Gastroesophageal sphincter (tissue), 4 donors: ENCODE measurements at regions not wholly inside any gene's neighbourhood (a gene's known extent, or its start where the extent isn't known, plus 50 kb on each side); places are given as distances from the start of the nearest gene placed in this dataset.
"Not testable (repeated sequence)": the region's sequence is repeated elsewhere in the genome, so short reads cannot be mapped to it uniquely, and the experiment has no call there.

Experiments
- ATAC-seq: fragments of 150-250 bp; one replicate; pipeline ENCODE4 v1.9.1; 2016; ENCODE audit warnings: mild to moderate bottlenecking, moderate library complexity
- H3K27ac ChIP-seq, 4 donors: fragments of 200-600 bp; sonication (generic) in 3 of 4; 1 replicate in 3 of 4; 2 replicates in 1 of 4; pipeline ENCODE4 v1.5.1; 2016 to 2019
- H3K27me3 ChIP-seq: fragments of 200-600 bp; sonication (generic); one replicate; pipeline ENCODE4 v1.5.1; 2019
- H3K36me3 ChIP-seq, 2 donors: fragments of 200-600 bp; sonication (generic); one replicate each; pipeline ENCODE4 v1.5.1; 2019; ENCODE audit warnings: control low read depth in 1 of 2
- H3K4me1 ChIP-seq, 3 donors: fragments of 200-600 bp; sonication (generic); 1 replicate in 2 of 3; 2 replicates in 1 of 3; pipeline ENCODE4 v1.5.1; 2016 to 2019; ENCODE audit warnings: control low read depth in 2 of 3
- H3K4me3 ChIP-seq, 2 donors: fragments of 200-600 bp; sonication (generic); one replicate each; pipeline ENCODE4 v1.5.1; 2019; ENCODE audit warnings: mild to moderate bottlenecking in 1 of 2, moderate library complexity in 1 of 2
- H3K9me3 ChIP-seq, 3 donors: fragments of 200-600 bp; sonication (generic); one replicate each; pipeline ENCODE4 v1.5.1; 2017 to 2019; ENCODE audit warnings: control low read depth in 2 of 3
- EP300 ChIP-seq: sonication (generic); formaldehyde crosslinking; IDR thresholded peaks from one replicate; pipeline ENCODE4 v1.6.1; 2017; ENCODE audit warnings: antibody characterized with exemption, mild to moderate bottlenecking
- POLR2A ChIP-seq, 2 donors: fragments of 450-650 bp; IDR thresholded peaks; one replicate each; pipeline ENCODE4 v1.6.1; 2017; ENCODE audit warnings: antibody characterized with exemption in 2 of 2, mild to moderate bottlenecking in 2 of 2, moderate library complexity in 1 of 2
- POLR2AphosphoS5 ChIP-seq: sonication (generic); formaldehyde crosslinking; IDR thresholded peaks from one replicate; pipeline ENCODE4 v1.6.1; 2017; ENCODE audit warnings: antibody characterized with exemption
- whole genome bisulfite sequencing, 2 donors: methylation state at CpG; one replicate each; pipeline ENCODE4 v1.1.5; 2018; ENCODE audit warnings: low coverage in 1 of 2; 5-methylcytosine and 5-hydroxymethylcytosine counted together
- TF ChIP-seq, protein P1 (sequence below), 4 experiments: fragments of 200-600 bp in 2 of 4; fragments of 450-650 bp in 2 of 4; sonication (generic) in 1 of 4; IDR thresholded peaks; one replicate each; pipeline ENCODE4 v1.5.1; 2017 to 2019; ENCODE audit warnings: antibody characterized with exemption in 4 of 4, mild to moderate bottlenecking in 2 of 4, moderate library complexity in 2 of 4

DNA sequence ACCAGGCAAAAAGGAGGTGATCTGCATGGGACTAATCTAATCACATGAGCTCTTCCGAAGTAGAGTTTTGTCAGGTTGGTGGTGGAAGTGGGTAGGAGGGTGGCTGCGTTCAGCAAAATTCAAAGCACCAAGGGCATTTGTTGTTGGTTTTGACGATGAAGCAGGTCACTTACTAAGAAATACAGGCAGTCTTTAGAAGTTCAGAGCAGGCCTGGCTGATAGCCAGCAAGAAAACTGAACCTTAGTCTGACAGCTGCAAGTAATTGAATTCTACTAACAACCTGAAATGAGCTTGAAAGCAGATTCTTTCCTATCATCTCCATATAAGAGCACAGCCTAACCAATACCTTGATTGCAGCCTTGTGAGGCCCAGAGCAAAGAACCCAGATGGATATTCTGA is 505.8 kb downstream of the KLHL13 start:
- Histone ChIP-seq H3K4me3 (no peak overlapping the region), H3K36me3 (no peaks in the 10 kb centered on the region), H3K4me1 (no peaks in the 10 kb centered on the region), H3K27ac (no peak overlapping the region), H3K9me3 (no peaks in the 10 kb centered on the region), H3K27me3 (no peaks in the 10 kb centered on the region)
- no peak for TF ChIP-seq POLR2AphosphoS5
- no peak for TF ChIP-seq EP300
- TF ChIP-seq, protein P1, sequence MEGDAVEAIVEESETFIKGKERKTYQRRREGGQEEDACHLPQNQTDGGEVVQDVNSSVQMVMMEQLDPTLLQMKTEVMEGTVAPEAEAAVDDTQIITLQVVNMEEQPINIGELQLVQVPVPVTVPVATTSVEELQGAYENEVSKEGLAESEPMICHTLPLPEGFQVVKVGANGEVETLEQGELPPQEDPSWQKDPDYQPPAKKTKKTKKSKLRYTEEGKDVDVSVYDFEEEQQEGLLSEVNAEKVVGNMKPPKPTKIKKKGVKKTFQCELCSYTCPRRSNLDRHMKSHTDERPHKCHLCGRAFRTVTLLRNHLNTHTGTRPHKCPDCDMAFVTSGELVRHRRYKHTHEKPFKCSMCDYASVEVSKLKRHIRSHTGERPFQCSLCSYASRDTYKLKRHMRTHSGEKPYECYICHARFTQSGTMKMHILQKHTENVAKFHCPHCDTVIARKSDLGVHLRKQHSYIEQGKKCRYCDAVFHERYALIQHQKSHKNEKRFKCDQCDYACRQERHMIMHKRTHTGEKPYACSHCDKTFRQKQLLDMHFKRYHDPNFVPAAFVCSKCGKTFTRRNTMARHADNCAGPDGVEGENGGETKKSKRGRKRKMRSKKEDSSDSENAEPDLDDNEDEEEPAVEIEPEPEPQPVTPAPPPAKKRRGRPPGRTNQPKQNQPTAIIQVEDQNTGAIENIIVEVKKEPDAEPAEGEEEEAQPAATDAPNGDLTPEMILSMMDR (IDR thresholded peaks at IDR 0.05), result no peak
- no peak for TF ChIP-seq POLR2A (IDR thresholded peaks at IDR 0.05)
- ATAC-seq, result no peak
- WGBS, 2 donors, result 76% methylated on average over 3 of the region's 3 CpGs; no CpG with 5 or more reads in 1 of the 2 donors

GRCh38 chrX:117610049-117610448 is 506.6 kb downstream of the KLHL13 start:
- 53 to 70% methylated on average over 2 to 3 of the region's 3 CpGs for WGBS, 2 donors
- H3K4me1 ChIP-seq, result no peaks in the 10 kb centered on the region

DNA sequence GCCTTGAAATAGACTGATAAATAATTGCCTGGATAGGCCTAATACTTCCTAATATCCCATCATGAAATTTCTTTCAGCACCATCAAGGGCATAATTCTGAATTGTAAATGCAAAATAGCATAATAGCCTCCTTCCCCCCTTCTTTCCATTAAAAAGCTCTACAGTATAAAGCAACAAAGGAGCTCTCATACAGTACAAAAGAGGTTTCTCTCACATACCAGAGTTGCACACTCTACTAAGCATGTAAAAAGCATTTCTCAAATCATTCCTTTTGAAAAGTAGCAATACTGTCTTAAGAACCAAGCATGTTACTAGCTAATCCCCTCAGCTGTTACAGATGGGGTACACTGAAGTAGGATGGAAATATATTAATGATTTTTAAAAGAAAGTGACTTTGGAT is 509.0 kb downstream of the KLHL13 start:
- Histone ChIP-seq H3K4me3 (no peak overlapping the region), H3K27ac (no peak overlapping the region), H3K4me1 (no peaks in the 10 kb centered on the region), H3K36me3 (no peaks in the 10 kb centered on the region), H3K9me3 (no peaks in the 10 kb centered on the region), H3K27me3 (no peaks in the 10 kb centered on the region)
- no peak for ATAC-seq
- no peak for TF ChIP-seq POLR2A (IDR thresholded peaks at IDR 0.05)

More at GRCh38 chrX:117610049-117610448, 506.6 kb downstream of the KLHL13 start:
- Histone ChIP-seq H3K9me3 (no peaks in the 10 kb centered on the region), H3K4me3 (no peak overlapping the region), H3K27ac (no peak overlapping the region), H3K36me3 (no peaks in the 10 kb centered on the region), H3K27me3 (no peaks in the 10 kb centered on the region)
- TF ChIP-seq POLR2AphosphoS5 (no peak), EP300 (no peak), POLR2A (IDR thresholded peaks at IDR 0.05) (no peak)
- TF ChIP-seq, protein P1 (IDR thresholded peaks at IDR 0.05), result no peak
- no peak for ATAC-seq

GRCh38 chrX:117606101-117606500 is 510.5 kb downstream of the KLHL13 start:
- not testable (repeated sequence) for H3K36me3 ChIP-seq, H3K4me3 ChIP-seq, H3K9me3 ChIP-seq, H3K27me3 ChIP-seq, H3K27ac ChIP-seq, H3K4me1 ChIP-seq, ATAC-seq

DNA sequence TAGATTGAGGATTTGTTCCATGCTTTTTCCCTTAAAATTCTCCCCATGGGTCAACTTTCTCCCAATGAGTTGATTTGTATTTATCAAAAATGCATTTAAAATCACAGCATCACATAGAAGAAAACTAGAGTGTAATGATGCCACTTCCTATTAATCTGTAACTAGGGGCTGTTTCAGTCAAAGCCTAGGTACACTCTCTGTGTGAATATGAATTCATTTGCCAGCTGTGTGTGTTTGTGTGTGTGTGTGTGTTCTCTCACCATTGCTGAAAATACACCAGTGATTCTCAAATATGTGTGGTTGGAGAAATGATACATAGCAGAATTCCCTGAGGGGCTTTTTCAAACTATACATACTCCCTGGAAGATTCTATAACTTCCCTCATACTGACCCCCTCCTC is 546.5 kb downstream of the KLHL13 start:
- TF ChIP-seq, protein P1 (IDR thresholded peaks at IDR 0.05), result no peak
- TF ChIP-seq EP300 (no peak), POLR2AphosphoS5 (no peak), POLR2A (IDR thresholded peaks at IDR 0.05) (no peak)

GRCh38 chrX:117568238-117568637 is 548.4 kb downstream of the KLHL13 start:
- TF ChIP-seq EP300 (no peak), POLR2A (IDR thresholded peaks at IDR 0.05) (no peak), POLR2AphosphoS5 (no peak)
- TF ChIP-seq, protein P1 (IDR thresholded peaks at IDR 0.05), result no peak
- peaks cover 0 to 7% (median 0%) of the 10 kb centered on the region in 3 donors for H3K9me3 ChIP-seq
- ATAC-seq, result no peak
- no peaks in the 10 kb centered on the region for H3K4me1 ChIP-seq
- no peaks in the 10 kb centered on the region for H3K27me3 ChIP-seq
- H3K36me3 ChIP-seq, result no peaks in the 10 kb centered on the region
- WGBS, 2 donors, result 58% methylated on average over 1 of the region's 3 CpGs; no CpG with 5 or more reads in 1 of the 2 donors
- no peak overlapping the region for H3K4me3 ChIP-seq
- H3K27ac ChIP-seq, result no peak overlapping the region

More for the DNA sequence above, 546.5 kb downstream of the KLHL13 start:
- H3K9me3 ChIP-seq, result peaks cover 0 to 7% (median 0%) of the 10 kb centered on the region in 3 donors
- H3K27ac ChIP-seq, result no peak overlapping the region
- no peaks in the 10 kb centered on the region for H3K27me3 ChIP-seq
- no peaks in the 10 kb centered on the region for H3K4me1 ChIP-seq
- H3K4me3 ChIP-seq, result no peak overlapping the region
- no peaks in the 10 kb centered on the region for H3K36me3 ChIP-seq
- no peak for ATAC-seq
